SIG-M5 (cell line): ENCODE measurements at regions not wholly inside any gene's neighbourhood (a gene's known extent, or its start where the extent isn't known, plus 50 kb on each side); places are given as distances from the start of the nearest gene placed in this dataset.
"Not testable (repeated sequence)": the region's sequence is repeated elsewhere in the genome, so short reads cannot be mapped to it uniquely, and the experiment has no call there.

Experiments
- DNase-seq: peaks from one replicate; lab custom pipeline; 2025; lab: John Stamatoyannopoulos, UW

GRCh38 chr2:100741880-100742276, 78.1 kb upstream of the NPAS2 start:
- no peak for DNase-seq

DNA sequence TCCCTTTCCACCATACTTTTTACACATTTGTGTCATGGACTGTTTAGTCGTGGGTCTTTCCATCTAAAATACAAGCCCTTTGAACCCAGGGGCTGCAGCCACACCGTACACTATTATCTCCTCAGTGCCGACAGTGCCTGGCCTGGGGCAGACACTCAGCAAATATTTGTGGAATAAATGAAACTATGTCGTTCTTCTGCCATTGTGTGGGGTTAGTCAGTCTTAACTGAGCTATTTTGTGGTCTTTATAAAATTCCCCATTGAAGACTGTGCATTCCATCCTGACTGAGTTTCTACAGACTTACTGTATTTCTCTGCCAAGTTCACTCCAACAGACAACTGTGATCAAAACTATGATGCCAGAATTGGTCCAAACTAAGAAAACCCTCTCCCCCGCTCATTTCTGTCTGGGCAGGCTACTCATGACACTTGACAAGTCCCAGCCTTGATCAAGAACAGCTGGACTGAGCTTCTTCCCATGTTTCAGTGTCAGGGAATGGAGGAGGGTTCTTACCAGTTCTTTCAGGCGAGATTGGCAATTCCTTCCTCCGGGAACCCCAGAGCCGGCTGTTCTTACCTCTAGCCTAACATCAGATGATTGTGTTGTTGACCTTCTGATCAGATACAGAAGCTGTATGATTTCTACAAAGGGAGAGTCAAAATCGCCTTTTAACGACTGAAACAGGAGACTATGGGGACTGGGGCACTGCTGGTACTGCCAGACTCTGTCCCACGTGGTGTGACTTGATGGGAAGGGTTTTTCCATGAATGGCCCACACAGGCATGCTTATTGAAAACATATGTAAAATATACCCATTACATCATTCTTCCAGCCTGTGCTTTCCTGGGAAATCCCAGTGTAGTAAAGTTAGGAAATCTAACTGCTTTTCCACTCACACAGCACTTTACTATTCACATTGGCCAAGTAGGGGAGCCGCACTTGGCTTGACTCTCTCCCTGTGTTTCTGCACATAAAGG, 77.4 kb upstream of the NPAS2 start:
- no peak for DNase-seq

DNA sequence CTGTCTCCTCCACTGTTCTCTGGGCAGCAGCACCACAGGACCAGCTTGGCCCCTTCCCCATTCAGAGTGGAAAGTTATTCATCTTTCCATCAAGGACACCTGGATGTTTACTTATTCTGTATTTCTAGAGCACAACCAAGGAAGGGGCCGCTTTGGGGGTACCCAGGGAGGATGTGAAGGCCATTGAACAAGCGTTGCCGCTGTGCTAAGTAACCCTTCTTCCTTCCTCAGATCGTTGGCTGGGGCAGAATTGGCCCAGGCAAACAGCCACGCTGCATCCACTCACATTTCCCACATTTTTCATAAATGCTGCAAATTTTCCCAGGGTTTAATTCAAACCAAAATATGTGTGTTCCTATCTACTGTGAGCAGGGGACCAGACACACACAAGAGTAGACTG, 76.2 kb upstream of the NPAS2 start:
- DNase-seq, result no peak

- DNase-seq, result no peak
Observed at GRCh38 chr2:100744184-100744583, 75.8 kb upstream of the NPAS2 start.

GRCh38 chr2:100744589-100744988, 75.3 kb upstream of the NPAS2 start:
- DNase-seq, result no peak

- DNase-seq, result no peak
Observed at GRCh38 chr2:100745604-100746003, 74.3 kb upstream of the NPAS2 start.

DNA sequence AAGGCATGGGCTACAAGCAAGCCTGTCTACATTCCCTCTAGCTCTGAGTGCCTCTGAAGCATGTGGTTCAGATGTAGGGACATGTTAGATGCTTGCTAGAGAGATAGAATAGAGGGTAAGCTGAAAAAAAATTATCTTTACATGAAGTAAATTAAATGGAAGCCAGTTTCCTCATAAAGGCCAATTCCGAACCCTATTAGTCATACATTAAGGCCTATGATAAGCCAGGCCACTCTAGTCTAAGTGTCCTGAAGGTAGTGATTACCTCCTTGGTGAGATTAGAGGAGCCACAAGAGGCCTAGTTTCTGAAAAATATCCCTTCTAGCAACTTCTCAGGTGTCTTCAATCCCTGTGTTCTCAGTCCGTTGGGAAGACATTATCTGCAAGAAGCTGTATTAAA, 72.4 kb upstream of the NPAS2 start:
- no peak for DNase-seq

DNA sequence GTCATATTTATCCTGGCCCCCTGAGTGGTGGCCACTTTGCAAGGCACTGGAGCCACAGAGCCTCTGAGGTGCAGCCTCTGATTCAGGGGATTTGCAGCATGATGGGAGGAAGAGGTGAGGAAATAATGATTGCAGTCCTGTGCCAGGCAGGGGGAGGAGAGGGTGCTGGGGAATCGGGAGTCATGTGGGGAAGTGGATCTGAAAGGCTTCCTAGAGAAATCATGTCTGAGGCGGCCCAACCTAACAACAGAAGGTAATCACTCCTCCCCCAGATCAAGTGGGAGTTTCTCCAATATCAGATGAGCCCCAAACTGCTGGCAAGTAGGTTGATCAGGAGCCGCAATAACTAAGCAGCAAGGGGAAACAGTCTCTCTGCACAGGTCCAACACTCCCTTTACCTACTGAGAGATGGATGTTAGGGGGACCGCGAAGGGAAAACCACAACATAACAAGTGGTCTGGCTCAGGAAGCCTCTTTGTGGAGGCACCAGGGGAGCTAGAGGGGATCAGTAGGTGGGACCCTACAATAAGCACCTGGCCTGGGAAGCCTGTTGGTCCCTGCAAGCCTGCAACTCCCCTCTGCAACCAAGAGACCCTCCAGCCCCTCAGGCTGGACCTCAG, 71.8 kb upstream of the NPAS2 start:
- DNase-seq, result no peak

- DNase-seq, result no peak
Observed at GRCh38 chr2:100748673-100749072, 71.3 kb upstream of the NPAS2 start.

GRCh38 chr2:100749771-100750542, 70.0 kb upstream of the NPAS2 start:
- no peak for DNase-seq

GRCh38 chr2:100751871-100752625, 67.9 kb upstream of the NPAS2 start:
- not testable (repeated sequence) for DNase-seq

GRCh38 chr2:100752628-100753333, 67.2 kb upstream of the NPAS2 start:
- peak; percentile 77 for DNase-seq

GRCh38 chr2:100753444-100753843, 66.5 kb upstream of the NPAS2 start:
- no peak for DNase-seq

- DNase-seq, result no peak
Observed at GRCh38 chr2:100753881-100754280, 66.1 kb upstream of the NPAS2 start.

GRCh38 chr2:100754951-100755350, 65.0 kb upstream of the NPAS2 start:
- no peak for DNase-seq

DNA sequence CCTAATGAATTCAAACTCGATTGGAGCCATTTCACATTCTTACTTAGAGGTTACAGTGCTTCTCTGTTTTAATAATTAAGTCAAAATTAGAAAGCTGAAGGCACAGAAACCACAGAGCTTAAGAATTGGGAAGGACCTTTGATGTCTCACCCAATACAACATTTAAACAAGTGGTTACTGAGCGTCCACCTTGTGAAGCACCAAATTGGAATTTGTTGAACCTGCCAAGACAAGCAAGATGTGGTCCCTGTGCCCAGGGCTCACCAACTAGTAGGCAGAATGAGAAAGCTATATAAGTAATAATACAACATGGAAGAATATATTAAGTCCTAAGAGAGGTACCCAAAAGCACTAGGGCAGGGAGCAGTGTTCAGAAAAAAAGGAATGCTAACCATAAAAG, 64.5 kb upstream of the NPAS2 start:
- DNase-seq, result no peak

- DNase-seq, result no peak
Observed at GRCh38 chr2:100756704-100757103, 63.2 kb upstream of the NPAS2 start.

DNA sequence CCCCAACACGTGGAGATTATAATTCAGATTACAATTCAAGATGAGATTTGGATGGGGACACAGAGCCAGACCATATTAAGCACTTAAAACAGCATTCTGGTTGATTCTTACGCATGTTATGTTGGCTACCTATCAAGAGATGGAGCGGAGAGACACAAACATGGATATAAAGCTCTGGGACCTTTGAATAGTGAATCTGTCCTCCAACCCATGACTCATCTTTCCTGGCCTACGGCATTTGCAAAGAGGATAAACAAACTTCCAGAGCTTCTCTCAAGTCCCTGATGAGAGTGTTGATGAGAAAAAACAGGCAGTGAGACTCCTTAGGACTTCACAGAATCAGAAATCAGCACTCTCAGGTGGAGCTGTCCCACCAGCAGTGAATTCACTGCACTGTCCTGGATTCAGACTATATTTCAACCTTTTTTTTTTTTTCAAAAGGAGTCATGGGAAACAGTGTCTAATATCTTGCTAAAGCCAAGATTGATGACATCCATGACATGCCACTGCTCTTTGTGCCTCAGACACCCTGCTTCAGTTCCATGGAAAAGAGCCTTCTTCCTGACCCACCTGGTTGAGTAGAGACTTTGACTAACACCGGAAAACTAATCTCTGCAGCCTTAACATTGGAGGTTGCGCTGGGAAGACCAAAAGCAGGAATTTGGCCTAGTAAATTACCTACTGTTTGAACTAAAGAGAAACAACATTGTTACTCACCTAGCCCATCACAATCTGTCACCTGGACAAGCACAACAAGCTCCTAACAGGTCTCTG, 62.1 kb upstream of the NPAS2 start:
- no peak for DNase-seq

- DNase-seq, result no peak
Observed at GRCh38 chr2:100759901-100760300, 60.0 kb upstream of the NPAS2 start.

GRCh38 chr2:100761365-100761764, 58.6 kb upstream of the NPAS2 start:
- DNase-seq, result no peak
